ENCODE measurements at regions not wholly inside any gene's neighbourhood (a gene's known extent, or its start where the extent isn't known, plus 50 kb on each side); places are given as distances from the start of the nearest gene placed in this dataset.

DNA sequence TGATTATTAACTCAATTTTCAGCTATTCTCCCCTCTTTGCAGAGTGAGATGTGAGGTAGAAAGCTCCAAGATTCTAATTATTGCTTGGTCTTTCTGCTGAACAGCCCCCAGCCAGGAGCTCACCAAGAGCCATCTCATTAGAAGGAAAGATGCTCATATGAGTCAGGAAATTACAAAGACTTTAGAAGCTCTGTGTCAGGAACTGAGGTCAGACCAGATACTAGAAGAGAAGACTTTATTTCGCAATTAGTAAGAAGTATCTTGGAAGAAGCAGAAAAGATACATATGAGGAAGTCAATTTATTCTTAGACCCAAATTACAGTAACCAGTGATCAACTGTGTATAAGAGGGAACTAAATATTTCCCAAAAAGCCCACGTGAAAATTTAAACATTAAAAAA is 626.9 kb downstream of the ZWINT start (continued):
- TF ChIP-seq, protein P1, sequence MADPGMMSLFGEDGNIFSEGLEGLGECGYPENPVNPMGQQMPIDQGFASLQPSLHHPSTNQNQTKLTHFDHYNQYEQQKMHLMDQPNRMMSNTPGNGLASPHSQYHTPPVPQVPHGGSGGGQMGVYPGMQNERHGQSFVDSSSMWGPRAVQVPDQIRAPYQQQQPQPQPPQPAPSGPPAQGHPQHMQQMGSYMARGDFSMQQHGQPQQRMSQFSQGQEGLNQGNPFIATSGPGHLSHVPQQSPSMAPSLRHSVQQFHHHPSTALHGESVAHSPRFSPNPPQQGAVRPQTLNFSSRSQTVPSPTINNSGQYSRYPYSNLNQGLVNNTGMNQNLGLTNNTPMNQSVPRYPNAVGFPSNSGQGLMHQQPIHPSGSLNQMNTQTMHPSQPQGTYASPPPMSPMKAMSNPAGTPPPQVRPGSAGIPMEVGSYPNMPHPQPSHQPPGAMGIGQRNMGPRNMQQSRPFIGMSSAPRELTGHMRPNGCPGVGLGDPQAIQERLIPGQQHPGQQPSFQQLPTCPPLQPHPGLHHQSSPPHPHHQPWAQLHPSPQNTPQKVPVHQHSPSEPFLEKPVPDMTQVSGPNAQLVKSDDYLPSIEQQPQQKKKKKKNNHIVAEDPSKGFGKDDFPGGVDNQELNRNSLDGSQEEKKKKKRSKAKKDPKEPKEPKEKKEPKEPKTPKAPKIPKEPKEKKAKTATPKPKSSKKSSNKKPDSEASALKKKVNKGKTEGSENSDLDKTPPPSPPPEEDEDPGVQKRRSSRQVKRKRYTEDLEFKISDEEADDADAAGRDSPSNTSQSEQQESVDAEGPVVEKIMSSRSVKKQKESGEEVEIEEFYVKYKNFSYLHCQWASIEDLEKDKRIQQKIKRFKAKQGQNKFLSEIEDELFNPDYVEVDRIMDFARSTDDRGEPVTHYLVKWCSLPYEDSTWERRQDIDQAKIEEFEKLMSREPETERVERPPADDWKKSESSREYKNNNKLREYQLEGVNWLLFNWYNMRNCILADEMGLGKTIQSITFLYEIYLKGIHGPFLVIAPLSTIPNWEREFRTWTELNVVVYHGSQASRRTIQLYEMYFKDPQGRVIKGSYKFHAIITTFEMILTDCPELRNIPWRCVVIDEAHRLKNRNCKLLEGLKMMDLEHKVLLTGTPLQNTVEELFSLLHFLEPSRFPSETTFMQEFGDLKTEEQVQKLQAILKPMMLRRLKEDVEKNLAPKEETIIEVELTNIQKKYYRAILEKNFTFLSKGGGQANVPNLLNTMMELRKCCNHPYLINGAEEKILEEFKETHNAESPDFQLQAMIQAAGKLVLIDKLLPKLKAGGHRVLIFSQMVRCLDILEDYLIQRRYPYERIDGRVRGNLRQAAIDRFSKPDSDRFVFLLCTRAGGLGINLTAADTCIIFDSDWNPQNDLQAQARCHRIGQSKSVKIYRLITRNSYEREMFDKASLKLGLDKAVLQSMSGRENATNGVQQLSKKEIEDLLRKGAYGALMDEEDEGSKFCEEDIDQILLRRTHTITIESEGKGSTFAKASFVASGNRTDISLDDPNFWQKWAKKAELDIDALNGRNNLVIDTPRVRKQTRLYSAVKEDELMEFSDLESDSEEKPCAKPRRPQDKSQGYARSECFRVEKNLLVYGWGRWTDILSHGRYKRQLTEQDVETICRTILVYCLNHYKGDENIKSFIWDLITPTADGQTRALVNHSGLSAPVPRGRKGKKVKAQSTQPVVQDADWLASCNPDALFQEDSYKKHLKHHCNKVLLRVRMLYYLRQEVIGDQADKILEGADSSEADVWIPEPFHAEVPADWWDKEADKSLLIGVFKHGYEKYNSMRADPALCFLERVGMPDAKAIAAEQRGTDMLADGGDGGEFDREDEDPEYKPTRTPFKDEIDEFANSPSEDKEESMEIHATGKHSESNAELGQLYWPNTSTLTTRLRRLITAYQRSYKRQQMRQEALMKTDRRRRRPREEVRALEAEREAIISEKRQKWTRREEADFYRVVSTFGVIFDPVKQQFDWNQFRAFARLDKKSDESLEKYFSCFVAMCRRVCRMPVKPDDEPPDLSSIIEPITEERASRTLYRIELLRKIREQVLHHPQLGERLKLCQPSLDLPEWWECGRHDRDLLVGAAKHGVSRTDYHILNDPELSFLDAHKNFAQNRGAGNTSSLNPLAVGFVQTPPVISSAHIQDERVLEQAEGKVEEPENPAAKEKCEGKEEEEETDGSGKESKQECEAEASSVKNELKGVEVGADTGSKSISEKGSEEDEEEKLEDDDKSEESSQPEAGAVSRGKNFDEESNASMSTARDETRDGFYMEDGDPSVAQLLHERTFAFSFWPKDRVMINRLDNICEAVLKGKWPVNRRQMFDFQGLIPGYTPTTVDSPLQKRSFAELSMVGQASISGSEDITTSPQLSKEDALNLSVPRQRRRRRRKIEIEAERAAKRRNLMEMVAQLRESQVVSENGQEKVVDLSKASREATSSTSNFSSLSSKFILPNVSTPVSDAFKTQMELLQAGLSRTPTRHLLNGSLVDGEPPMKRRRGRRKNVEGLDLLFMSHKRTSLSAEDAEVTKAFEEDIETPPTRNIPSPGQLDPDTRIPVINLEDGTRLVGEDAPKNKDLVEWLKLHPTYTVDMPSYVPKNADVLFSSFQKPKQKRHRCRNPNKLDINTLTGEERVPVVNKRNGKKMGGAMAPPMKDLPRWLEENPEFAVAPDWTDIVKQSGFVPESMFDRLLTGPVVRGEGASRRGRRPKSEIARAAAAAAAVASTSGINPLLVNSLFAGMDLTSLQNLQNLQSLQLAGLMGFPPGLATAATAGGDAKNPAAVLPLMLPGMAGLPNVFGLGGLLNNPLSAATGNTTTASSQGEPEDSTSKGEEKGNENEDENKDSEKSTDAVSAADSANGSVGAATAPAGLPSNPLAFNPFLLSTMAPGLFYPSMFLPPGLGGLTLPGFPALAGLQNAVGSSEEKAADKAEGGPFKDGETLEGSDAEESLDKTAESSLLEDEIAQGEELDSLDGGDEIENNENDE (IDR thresholded peaks at IDR 0.05; ENCODE audit: insufficient replicate concordance, low read length) = no peak
- no peak for TF ChIP-seq CBX5 (IDR thresholded peaks at IDR 0.05; ENCODE audit: low read depth, low read length)
- TF ChIP-seq, protein P2, sequence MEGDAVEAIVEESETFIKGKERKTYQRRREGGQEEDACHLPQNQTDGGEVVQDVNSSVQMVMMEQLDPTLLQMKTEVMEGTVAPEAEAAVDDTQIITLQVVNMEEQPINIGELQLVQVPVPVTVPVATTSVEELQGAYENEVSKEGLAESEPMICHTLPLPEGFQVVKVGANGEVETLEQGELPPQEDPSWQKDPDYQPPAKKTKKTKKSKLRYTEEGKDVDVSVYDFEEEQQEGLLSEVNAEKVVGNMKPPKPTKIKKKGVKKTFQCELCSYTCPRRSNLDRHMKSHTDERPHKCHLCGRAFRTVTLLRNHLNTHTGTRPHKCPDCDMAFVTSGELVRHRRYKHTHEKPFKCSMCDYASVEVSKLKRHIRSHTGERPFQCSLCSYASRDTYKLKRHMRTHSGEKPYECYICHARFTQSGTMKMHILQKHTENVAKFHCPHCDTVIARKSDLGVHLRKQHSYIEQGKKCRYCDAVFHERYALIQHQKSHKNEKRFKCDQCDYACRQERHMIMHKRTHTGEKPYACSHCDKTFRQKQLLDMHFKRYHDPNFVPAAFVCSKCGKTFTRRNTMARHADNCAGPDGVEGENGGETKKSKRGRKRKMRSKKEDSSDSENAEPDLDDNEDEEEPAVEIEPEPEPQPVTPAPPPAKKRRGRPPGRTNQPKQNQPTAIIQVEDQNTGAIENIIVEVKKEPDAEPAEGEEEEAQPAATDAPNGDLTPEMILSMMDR (IDR thresholded peaks at IDR 0.05; ENCODE audit: control extremely low read depth in 1 of 3, insufficient read depth in 1 of 3, low read depth in 1 of 3, low read length in 3 of 3) = no peak

Measured in H1 (cell line).